ENCODE measurements at regions not wholly inside any gene's neighbourhood (a gene's known extent, or its start where the extent isn't known, plus 50 kb on each side); places are given as distances from the start of the nearest gene placed in this dataset.

DNA sequence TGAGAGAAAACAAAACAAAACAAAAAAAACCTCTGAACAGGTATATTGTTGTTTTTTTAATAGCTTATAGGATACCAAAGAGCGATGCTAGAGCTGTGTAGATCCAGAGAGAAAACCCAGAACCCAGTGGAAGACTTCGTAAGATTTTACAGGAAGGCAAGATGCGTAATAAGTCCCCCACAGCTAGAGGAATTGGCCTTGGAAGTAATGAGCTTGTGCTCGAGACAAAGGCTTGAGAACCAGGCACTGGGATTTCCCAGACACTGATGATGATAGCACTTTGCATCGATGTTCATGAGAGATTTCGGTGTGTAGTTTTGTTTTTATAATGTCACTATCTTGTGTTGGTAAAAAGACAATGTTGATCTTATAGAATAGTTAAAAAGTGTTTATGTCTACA lies 821.5 kb upstream of the IGFBP3 start:
- Histone ChIP-seq H3K4ac (replicated peaks; ENCODE audit: insufficient read length, low read depth, low read length) (no peak overlapping the region), H3K18ac (ENCODE audit: extremely low read depth, low read length) (no peak overlapping the region), H3K27ac (ENCODE audit: low read depth, low read length) (no peak overlapping the region), H2BK12ac (ENCODE audit: low read depth, low read length) (no peak overlapping the region), H3K27me3 (replicated peaks in 1 of 4; ENCODE audit: control insufficient read depth in 3 of 4, extremely low read depth in 1 of 4, insufficient read depth in 3 of 4, low read length in 3 of 4) (no peaks in the 10 kb centered on the region), H3K14ac (ENCODE audit: insufficient read length) (no peak overlapping the region), H3K23me2 (ENCODE audit: low read depth, low read length) (no peaks in the 10 kb centered on the region), H4K91ac (replicated peaks; ENCODE audit: insufficient read length, low read length) (no peak overlapping the region), H2BK20ac (ENCODE audit: low read length) (no peak overlapping the region), H2AK5ac (ENCODE audit: low read depth, low read length) (no peak overlapping the region), H2BK5ac (ENCODE audit: low read depth, low read length) (no peak overlapping the region), H3K4me1 (replicated peaks in 1 of 4; ENCODE audit: control insufficient read depth in 3 of 4, insufficient read depth in 4 of 4, low read length in 3 of 4) (0 out of 7 replicates have a peak, but pooled peaks cover 0 to 2% (median 0%) of the 10 kb centered on the region in 4 experiments), H3K4me2 (ENCODE audit: insufficient read depth in 1 of 2, low read depth in 2 of 2, low read length in 2 of 2) (no peak overlapping the region), H4K20me1 (replicated peaks in 1 of 2; ENCODE audit: control insufficient read depth in 1 of 2, insufficient read depth in 2 of 2, low read length in 2 of 2) (no peaks in the 10 kb centered on the region), H2BK15ac (ENCODE audit: low read length) (no peak overlapping the region), H3K23ac (ENCODE audit: insufficient read length) (no peak overlapping the region), H2AFZ (ENCODE audit: low read length) (no peak overlapping the region), H3K9ac (replicated peaks in 1 of 4; ENCODE audit: extremely low read depth in 1 of 4, low read depth in 3 of 4, low read length in 3 of 4) (no peak overlapping the region), H4K8ac (ENCODE audit: extremely low read depth, insufficient read depth, low read length) (no peak overlapping the region), H3K79me1 (ENCODE audit: low read depth, low read length) (no peaks in the 10 kb centered on the region), H3K36me3 (ENCODE audit: control insufficient read depth in 2 of 4, insufficient read depth in 4 of 4, low read length in 3 of 4) (no peaks in the 10 kb centered on the region), H2BK120ac (replicated peaks; ENCODE audit: low read depth, low read length) (no peak overlapping the region), H4K5ac (ENCODE audit: insufficient read length, low read depth, low read length) (no peak overlapping the region), H3K4me3 (ENCODE audit: extremely low read depth in 1 of 4, insufficient read depth in 2 of 4, low read depth in 3 of 4, low read length in 4 of 4) (no peak overlapping the region), H3K9me3 (ENCODE audit: insufficient read depth in 2 of 2, low read depth in 1 of 2, low read length in 1 of 2) (no peaks in the 10 kb centered on the region), H3K79me2 (ENCODE audit: control insufficient read depth in 1 of 2, insufficient read depth in 2 of 2, low read length in 2 of 2) (no peaks in the 10 kb centered on the region), H3K56ac (replicated peaks; ENCODE audit: insufficient read length, low read depth, low read length) (no peak overlapping the region)
- ChIA-PET POLR2A (ENCODE audit: partially characterized antibody) (no interaction called here), CTCF (ENCODE audit: partially characterized antibody) (no interaction called here)
- 85% methylated on average over 6 of the region's 6 CpGs; no CpG with 5 or more reads in 1 of the 2 experiments for WGBS, 2 experiments (ENCODE audit: extremely low coverage in 1 of 2, insufficient coverage in 1 of 2, insufficient read length in 1 of 2, insufficient replicate concordance in 2 of 2, low coverage in 1 of 2, low lambda C conversion rate in 2 of 2, missing lambda C conversion rate in 1 of 2)
- FAIRE-seq (no peak), DNase-seq (ENCODE audit: low read depth in 1 of 2, low spot score in 2 of 2) (no peak)
- no peak for TF ChIP-seq RNF2 (IDR thresholded peaks at IDR 0.05; ENCODE audit: borderline replicate concordance, low read depth, low read length, missing control alignments, poor library complexity, severe bottlenecking)
- no peak for TF ChIP-seq MAFK (IDR thresholded peaks at IDR 0.05; ENCODE audit: low read depth, low read length)
- TF ChIP-seq BCL11A (IDR thresholded peaks at IDR 0.05; ENCODE audit: low read depth in 2 of 2, low read length in 2 of 2) = no peak
- no peak for TF ChIP-seq SIN3A (conservative IDR thresholded peaks at IDR 0.05 in 1 of 2, IDR thresholded peaks at IDR 0.05 in 1 of 2; ENCODE audit: low read depth in 1 of 2, low read length in 2 of 2)
- no peak for TF ChIP-seq TBP (IDR thresholded peaks at IDR 0.05; ENCODE audit: low read depth, low read length)
- TF ChIP-seq POLR2AphosphoS5 (IDR thresholded peaks at IDR 0.05; ENCODE audit: low read depth, low read length) = no peak
- TF ChIP-seq, protein P1, sequence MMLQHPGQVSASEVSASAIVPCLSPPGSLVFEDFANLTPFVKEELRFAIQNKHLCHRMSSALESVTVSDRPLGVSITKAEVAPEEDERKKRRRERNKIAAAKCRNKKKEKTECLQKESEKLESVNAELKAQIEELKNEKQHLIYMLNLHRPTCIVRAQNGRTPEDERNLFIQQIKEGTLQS (IDR thresholded peaks at IDR 0.05; ENCODE audit: insufficient read depth, low read depth, low read length) = no peak
- TF ChIP-seq CBX5 (IDR thresholded peaks at IDR 0.05; ENCODE audit: low read depth, low read length) = no peak

Measured in H1 (cell line).